Transverse colon (tissue), 4 donors: ENCODE measurements at regions not wholly inside any gene's neighbourhood (a gene's known extent, or its start where the extent isn't known, plus 50 kb on each side); places are given as distances from the start of the nearest gene placed in this dataset.

ENCODE experiments used
- POLR2AphosphoS5 ChIP-seq, 3 donors: sonication (generic); formaldehyde crosslinking; IDR thresholded peaks; one replicate each; pipeline ENCODE4 v1.6.1; 2016; ENCODE audit warnings: antibody characterized with exemption in 3 of 3
- TF ChIP-seq, protein P1 (sequence below), 5 experiments: fragments of 200-600 bp in 3 of 5; fragments of 450-650 bp in 2 of 5; sonication (generic) in 3 of 5; IDR thresholded peaks; 1 replicate in 2 of 5; 2 replicates in 3 of 5; pipeline ENCODE4 v1.5.1; 2016 to 2017; ENCODE audit warnings: antibody characterized with exemption in 5 of 5, inconsistent platforms in 3 of 5, mild to moderate bottlenecking in 2 of 5, moderate library complexity in 1 of 5

DNA sequence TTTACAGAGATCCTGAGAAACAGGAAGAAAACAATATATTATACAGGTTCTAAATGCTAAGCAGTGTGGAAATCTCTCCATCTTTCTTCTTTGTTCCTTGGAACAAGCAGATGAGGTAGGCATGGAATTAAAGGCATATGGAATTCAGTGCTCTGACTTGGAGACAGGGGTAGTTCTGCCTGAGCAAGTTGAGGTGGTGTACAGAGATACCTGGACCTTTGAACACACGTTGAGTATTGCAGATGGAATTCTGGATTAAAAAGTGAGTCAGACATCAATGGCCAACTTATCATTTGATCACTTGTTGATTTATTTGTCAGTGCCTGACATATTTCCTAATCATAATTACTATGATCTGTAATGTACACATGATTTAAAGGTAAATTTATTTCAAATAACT, 293.9 kb upstream of the IRX4 start:
- TF ChIP-seq, protein P1, sequence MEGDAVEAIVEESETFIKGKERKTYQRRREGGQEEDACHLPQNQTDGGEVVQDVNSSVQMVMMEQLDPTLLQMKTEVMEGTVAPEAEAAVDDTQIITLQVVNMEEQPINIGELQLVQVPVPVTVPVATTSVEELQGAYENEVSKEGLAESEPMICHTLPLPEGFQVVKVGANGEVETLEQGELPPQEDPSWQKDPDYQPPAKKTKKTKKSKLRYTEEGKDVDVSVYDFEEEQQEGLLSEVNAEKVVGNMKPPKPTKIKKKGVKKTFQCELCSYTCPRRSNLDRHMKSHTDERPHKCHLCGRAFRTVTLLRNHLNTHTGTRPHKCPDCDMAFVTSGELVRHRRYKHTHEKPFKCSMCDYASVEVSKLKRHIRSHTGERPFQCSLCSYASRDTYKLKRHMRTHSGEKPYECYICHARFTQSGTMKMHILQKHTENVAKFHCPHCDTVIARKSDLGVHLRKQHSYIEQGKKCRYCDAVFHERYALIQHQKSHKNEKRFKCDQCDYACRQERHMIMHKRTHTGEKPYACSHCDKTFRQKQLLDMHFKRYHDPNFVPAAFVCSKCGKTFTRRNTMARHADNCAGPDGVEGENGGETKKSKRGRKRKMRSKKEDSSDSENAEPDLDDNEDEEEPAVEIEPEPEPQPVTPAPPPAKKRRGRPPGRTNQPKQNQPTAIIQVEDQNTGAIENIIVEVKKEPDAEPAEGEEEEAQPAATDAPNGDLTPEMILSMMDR (IDR thresholded peaks at IDR 0.05): no peak
- no peak for TF ChIP-seq POLR2AphosphoS5 (IDR thresholded peaks at IDR 0.05)
